Gastrocnemius medialis (tissue), 4 donors: ENCODE measurements at regions not wholly inside any gene's neighbourhood (a gene's known extent, or its start where the extent isn't known, plus 50 kb on each side); places are given as distances from the start of the nearest gene placed in this dataset.

ENCODE experiments used
- ATAC-seq, 2 donors: fragments of 150-250 bp; one replicate each; pipeline ENCODE4 v1.9.1; 2016
- DNase-seq, 2 donors: peaks; one replicate each; pipeline ENCODE4 v3.0.0-alpha.2; 2019
- H3K27ac ChIP-seq, 4 donors: fragments of 200-600 bp; sonication (generic); 1 replicate in 1 of 4; 2 replicates in 3 of 4; pipeline ENCODE4 v1.5.1; 2016 to 2018; ENCODE audit warnings: mild to moderate bottlenecking in 2 of 4, moderate library complexity in 1 of 4
- H3K27me3 ChIP-seq, 3 donors: fragments of 200-600 bp; sonication (generic) in 2 of 3; 1 replicate in 1 of 3; 2 replicates in 2 of 3; pipeline versions ENCODE4 v1.5.1 to v1.6.0; 2016 to 2019; ENCODE audit warnings: mild to moderate bottlenecking in 1 of 3, moderate library complexity in 1 of 3
- H3K36me3 ChIP-seq, 2 donors: fragments of 200-600 bp; sonication (generic) in 1 of 2; one replicate each; pipeline ENCODE4 v1.5.1; 2017 to 2018
- H3K4me1 ChIP-seq, 2 donors: fragments of 200-600 bp; sonication (generic) in 1 of 2; one replicate each; pipeline ENCODE4 v1.5.1; 2016 to 2017; ENCODE audit warnings: mild to moderate bottlenecking in 2 of 2
- H3K4me3 ChIP-seq, 4 donors: fragments of 200-600 bp; sonication (generic) in 3 of 4; 1 replicate in 1 of 4; 2 replicates in 3 of 4; pipeline ENCODE4 v1.5.1; 2016 to 2019; ENCODE audit warnings: mild to moderate bottlenecking in 2 of 4
- H3K9me3 ChIP-seq, 3 donors: fragments of 200-600 bp; sonication (generic) in 2 of 3; 1 replicate in 1 of 3; 2 replicates in 2 of 3; pipeline ENCODE4 v1.5.1; 2016 to 2019
- CTCF ChIP-seq, 5 experiments: fragments of 450-650 bp in 3 of 5; fragments of 200-600 bp in 2 of 5; sonication (generic) in 2 of 5; IDR thresholded peaks in 4 of 5; conservative IDR thresholded peaks in 1 of 5; 1 replicate in 4 of 5; 2 replicates in 1 of 5; pipeline ENCODE4 v1.5.1; 2016 to 2019; ENCODE audit warnings: antibody characterized with exemption in 5 of 5, mild to moderate bottlenecking in 3 of 5, moderate library complexity in 3 of 5
- POLR2A ChIP-seq, 2 donors: fragments of 450-650 bp; IDR thresholded peaks; one replicate each; pipeline ENCODE4 v1.6.1; 2017; ENCODE audit warnings: antibody characterized with exemption in 2 of 2, mild to moderate bottlenecking in 2 of 2, moderate library complexity in 2 of 2
- in situ Hi-C, 4 donors: fragments of 200-750 bp; cut with MboI; loops; one replicate each; pipeline versions ENCODE4 v1.15.0 to v1.8.0; 2017; ENCODE audit warnings: low sequenced_read_pairs in 4 of 4
- intact Hi-C: fragments of 100-400 bp; cut with DNase I; formaldehyde crosslinking; loops from one replicate; pipeline ENCODE4 v1.15.1; 2023; ENCODE audit warnings: low total_unique reads

GRCh38 chr2:30336084-30336483, 104.8 kb downstream of the LBH start:
- DNase-seq (no peak), ATAC-seq (no peak)
- Histone ChIP-seq H3K36me3 (no peaks in the 10 kb centered on the region), H3K9me3 (no peaks in the 10 kb centered on the region), H3K27me3 (no peaks in the 10 kb centered on the region), H3K4me3 (no peak overlapping the region), H3K27ac (no peak overlapping the region), H3K4me1 (no peaks in the 10 kb centered on the region)
- in situ Hi-C loops (no loop called here), intact Hi-C loops (no loop called here)
- TF ChIP-seq CTCF (IDR thresholded peaks at IDR 0.05 in 4 of 5, conservative IDR thresholded peaks at IDR 0.05 in 1 of 5), result no peak
- no peak for TF ChIP-seq POLR2A (IDR thresholded peaks at IDR 0.05)

DNA sequence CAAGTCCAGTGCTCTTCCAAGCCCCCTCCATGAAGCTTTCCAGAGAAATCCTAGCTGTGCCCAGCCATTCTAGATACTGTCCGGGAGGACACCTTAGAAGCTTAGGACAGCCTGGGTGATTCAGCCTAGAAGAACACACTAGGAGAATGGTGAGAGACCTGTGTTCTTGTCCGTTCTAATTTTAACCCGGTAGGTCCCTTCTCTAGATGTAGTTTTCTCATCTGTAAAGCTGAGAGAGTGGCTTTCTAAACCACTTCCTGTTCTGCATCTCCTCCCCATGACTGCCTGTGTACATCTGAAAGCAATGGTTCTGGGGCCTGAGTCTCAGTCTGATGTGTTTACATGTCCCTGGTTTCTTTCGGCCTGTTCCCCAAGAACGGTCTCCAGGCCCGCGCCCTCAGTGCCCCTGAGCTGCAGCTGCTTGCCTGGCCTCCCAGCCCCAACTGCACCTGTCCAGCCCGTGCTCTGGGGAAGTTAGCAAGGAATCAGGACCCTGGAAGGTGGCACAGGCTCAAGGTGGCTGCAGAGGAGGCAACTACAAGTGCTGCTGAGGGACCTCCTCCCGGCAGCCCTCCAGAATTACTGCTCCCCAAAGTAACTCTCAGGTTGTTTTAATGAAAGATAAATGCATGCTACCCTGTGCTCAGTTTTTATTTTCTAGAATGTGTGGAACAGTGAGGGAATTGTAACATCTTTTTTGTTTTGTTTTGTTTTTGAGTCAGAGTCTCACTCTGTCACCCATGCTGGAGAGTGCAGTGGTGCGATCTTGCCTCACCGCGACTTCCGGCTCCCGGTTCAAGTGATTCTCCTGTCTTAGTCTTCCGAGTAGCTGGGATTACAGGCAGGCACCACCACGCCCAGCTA, 105.9 kb downstream of the LBH start:
- TF ChIP-seq POLR2A (IDR thresholded peaks at IDR 0.05) (no peak), CTCF (IDR thresholded peaks at IDR 0.05 in 4 of 5, conservative IDR thresholded peaks at IDR 0.05 in 1 of 5) (no peak)
- no peaks in the 10 kb centered on the region for H3K27me3 ChIP-seq
- no peak overlapping the region for H3K27ac ChIP-seq
- in situ Hi-C loops, result no loop called here
- ATAC-seq (no peak), DNase-seq (no peak)
- intact Hi-C loops, result no loop called here
- H3K4me1 ChIP-seq, result no peaks in the 10 kb centered on the region
- no peaks in the 10 kb centered on the region for H3K9me3 ChIP-seq
- H3K4me3 ChIP-seq, result no peak overlapping the region
- no peaks in the 10 kb centered on the region for H3K36me3 ChIP-seq

DNA sequence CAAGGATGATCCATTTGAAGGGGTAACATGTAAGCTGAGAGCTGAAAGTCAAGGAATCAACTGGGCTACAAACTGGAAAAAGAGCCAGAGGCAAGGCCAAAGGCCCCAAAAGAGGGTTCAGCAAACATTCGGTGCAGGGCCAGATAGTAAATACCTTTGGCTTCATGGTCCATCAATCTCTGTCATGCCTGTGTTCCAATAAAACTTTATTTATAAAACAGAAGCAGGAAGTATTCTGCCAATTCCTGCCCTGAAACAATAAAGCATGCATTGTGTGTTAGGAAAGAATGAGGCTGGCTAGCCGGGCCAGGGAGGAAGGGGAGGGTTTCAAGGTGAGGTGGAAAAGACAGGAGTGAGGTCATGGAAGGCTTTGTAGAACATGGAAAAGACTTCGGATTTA, 107.1 kb downstream of the LBH start:
- Histone ChIP-seq H3K4me3 (no peak overlapping the region), H3K36me3 (no peaks in the 10 kb centered on the region), H3K27ac (no peak overlapping the region), H3K9me3 (no peaks in the 10 kb centered on the region), H3K4me1 (no peaks in the 10 kb centered on the region), H3K27me3 (no peaks in the 10 kb centered on the region)
- intact Hi-C loops, result no loop called here
- no peak for ATAC-seq
- in situ Hi-C loops, result no loop called here
- DNase-seq, result no peak
- no peak for TF ChIP-seq POLR2A (IDR thresholded peaks at IDR 0.05)
- TF ChIP-seq CTCF (IDR thresholded peaks at IDR 0.05 in 4 of 5, conservative IDR thresholded peaks at IDR 0.05 in 1 of 5), result no peak

DNA sequence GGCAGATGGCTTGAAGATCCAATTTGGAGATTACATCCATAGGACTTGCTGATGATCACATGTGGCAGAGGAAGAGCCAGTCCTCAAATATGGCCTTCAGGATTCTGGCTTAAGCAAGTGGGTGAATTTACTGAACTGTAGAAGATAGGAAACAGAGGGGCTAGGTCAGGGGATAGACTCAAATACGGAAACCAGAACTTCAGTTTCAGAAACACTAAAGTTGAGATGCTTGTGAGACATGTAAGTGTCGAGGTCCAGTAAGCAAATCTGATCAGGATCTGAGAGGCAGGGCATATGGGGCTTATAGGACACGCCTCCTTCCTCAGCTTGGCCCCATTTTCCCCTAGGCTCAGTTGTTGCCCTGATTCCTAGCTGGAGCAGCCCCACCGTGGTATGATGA, 107.7 kb downstream of the LBH start:
- H3K27ac ChIP-seq, result no peak overlapping the region
- TF ChIP-seq CTCF (IDR thresholded peaks at IDR 0.05 in 4 of 5, conservative IDR thresholded peaks at IDR 0.05 in 1 of 5), result no peak
- TF ChIP-seq POLR2A (IDR thresholded peaks at IDR 0.05), result no peak
- H3K4me3 ChIP-seq, result no peak overlapping the region
- no peak for ATAC-seq
- in situ Hi-C loops (no loop called here), intact Hi-C loops (no loop called here)
- H3K27me3 ChIP-seq, result no peaks in the 10 kb centered on the region
- H3K9me3 ChIP-seq, result no peaks in the 10 kb centered on the region
- DNase-seq, result no peak
- no peaks in the 10 kb centered on the region for H3K36me3 ChIP-seq
- no peaks in the 10 kb centered on the region for H3K4me1 ChIP-seq
